ENCODE measurements at regions not wholly inside any gene's neighbourhood (a gene's known extent, or its start where the extent isn't known, plus 50 kb on each side); places are given as distances from the start of the nearest gene placed in this dataset.
A peak's percentile ranks its signal among the peaks of the same experiment; 100 is the strongest.

GRCh38 chr3:161156936-161157335 is 51.8 kb upstream of the B3GALNT1 start:
- no peak overlapping the region for H3K18ac ChIP-seq (ENCODE audit: low read length)

GRCh38 chr3:161161603-161162002 is 56.5 kb upstream of the B3GALNT1 start:
- Histone ChIP-seq H3K23ac (ENCODE audit: low read length) (no peak overlapping the region), H3K79me1 (ENCODE audit: low read length) (no peaks in the 10 kb centered on the region), H3K18ac (ENCODE audit: low read length) (no peak overlapping the region), H3K4me3 (ENCODE audit: low read length) (no peak overlapping the region), H3K36me3 (ENCODE audit: control insufficient read depth, insufficient read depth, low read length) (no peaks in the 10 kb centered on the region), H3K27me3 (ENCODE audit: insufficient read depth, low read length, poor library complexity) (no peaks in the 10 kb centered on the region), H3K79me2 (ENCODE audit: control insufficient read depth, insufficient read depth, low read length) (no peaks in the 10 kb centered on the region), H2BK120ac (ENCODE audit: low read depth, low read length) (no peak overlapping the region), H3K4me2 (ENCODE audit: low read length) (no peak overlapping the region), H2BK5ac (ENCODE audit: low read length) (no peak overlapping the region), H4K8ac (ENCODE audit: low read depth, low read length) (no peak overlapping the region), H2AK5ac (ENCODE audit: low read length) (no peak overlapping the region), H3K4me1 (ENCODE audit: control insufficient read depth, low read depth, low read length) (no peaks in the 10 kb centered on the region), H3K27ac (ENCODE audit: low read depth, low read length) (no peak overlapping the region), H4K5ac (ENCODE audit: low read length) (no peak overlapping the region), H3K4ac (ENCODE audit: low read depth, low read length) (no peak overlapping the region), H3K9ac (ENCODE audit: low read length) (no peak overlapping the region), H3K56ac (ENCODE audit: low read length) (no peak overlapping the region), H2BK15ac (replicated peaks; ENCODE audit: low read depth) (no peak overlapping the region)
- no CpG with 5 or more reads among the region's 20 CpGs for WGBS (ENCODE audit: extremely low coverage, insufficient coverage, low lambda C conversion rate)
- no peak for DNase-seq

More at GRCh38 chr3:161156936-161157335, 51.8 kb upstream of the B3GALNT1 start:
- Histone ChIP-seq H4K5ac (ENCODE audit: low read length) (no peak overlapping the region), H3K79me2 (ENCODE audit: control insufficient read depth, insufficient read depth, low read length) (no peaks in the 10 kb centered on the region), H3K4me1 (ENCODE audit: control insufficient read depth, low read depth, low read length) (no peaks in the 10 kb centered on the region), H3K4me2 (ENCODE audit: low read length) (no peak overlapping the region), H2AK5ac (ENCODE audit: low read length) (no peak overlapping the region), H3K27ac (ENCODE audit: low read depth, low read length) (no peak overlapping the region), H4K8ac (ENCODE audit: low read depth, low read length) (no peak overlapping the region), H3K9ac (ENCODE audit: low read length) (no peak overlapping the region), H3K36me3 (ENCODE audit: control insufficient read depth, insufficient read depth, low read length) (no peaks in the 10 kb centered on the region), H3K56ac (ENCODE audit: low read length) (no peak overlapping the region), H2BK5ac (ENCODE audit: low read length) (no peak overlapping the region), H3K4ac (ENCODE audit: low read depth, low read length) (no peak overlapping the region), H3K4me3 (ENCODE audit: low read length) (no peak overlapping the region), H3K79me1 (ENCODE audit: low read length) (no peaks in the 10 kb centered on the region), H3K27me3 (ENCODE audit: insufficient read depth, low read length, poor library complexity) (no peaks in the 10 kb centered on the region), H2BK15ac (replicated peaks; ENCODE audit: low read depth) (no peak overlapping the region), H2BK120ac (ENCODE audit: low read depth, low read length) (no peak overlapping the region), H3K23ac (ENCODE audit: low read length) (no peak overlapping the region)
- DNase-seq: no peak
- no CpG with 5 or more reads among the region's 5 CpGs for WGBS (ENCODE audit: extremely low coverage, insufficient coverage, low lambda C conversion rate)

GRCh38 chr3:161163297-161163696 is 57.8 kb upstream of the NMD3 start:
- H2AK5ac ChIP-seq (ENCODE audit: low read length): no peak overlapping the region
- no peak overlapping the region for H3K27ac ChIP-seq (ENCODE audit: low read depth, low read length)
- no peaks in the 10 kb centered on the region for H3K79me1 ChIP-seq (ENCODE audit: low read length)
- H3K27me3 ChIP-seq (ENCODE audit: insufficient read depth, low read length, poor library complexity): no peaks in the 10 kb centered on the region
- H3K4me2 ChIP-seq (ENCODE audit: low read length): no peak overlapping the region
- H3K36me3 ChIP-seq (ENCODE audit: control insufficient read depth, insufficient read depth, low read length): no peaks in the 10 kb centered on the region
- no peak overlapping the region for H2BK5ac ChIP-seq (ENCODE audit: low read length)
- H2BK120ac ChIP-seq (ENCODE audit: low read depth, low read length): no peak overlapping the region
- no peak overlapping the region for H3K18ac ChIP-seq (ENCODE audit: low read length)
- H3K9ac ChIP-seq (ENCODE audit: low read length): no peak overlapping the region
- no peak overlapping the region for H2BK15ac ChIP-seq (replicated peaks; ENCODE audit: low read depth)
- H4K8ac ChIP-seq (ENCODE audit: low read depth, low read length): no peak overlapping the region
- WGBS (ENCODE audit: extremely low coverage, insufficient coverage, low lambda C conversion rate): no CpG with 5 or more reads among the region's 1 CpG
- H3K4ac ChIP-seq (ENCODE audit: low read depth, low read length): no peak overlapping the region
- peak; percentile 87 for DNase-seq
- H4K5ac ChIP-seq (ENCODE audit: low read length): no peak overlapping the region
- H3K79me2 ChIP-seq (ENCODE audit: control insufficient read depth, insufficient read depth, low read length): no peaks in the 10 kb centered on the region
- no peak overlapping the region for H3K23ac ChIP-seq (ENCODE audit: low read length)
- no peaks in the 10 kb centered on the region for H3K4me1 ChIP-seq (ENCODE audit: control insufficient read depth, low read depth, low read length)
- H3K56ac ChIP-seq (ENCODE audit: low read length): no peak overlapping the region
- no peak overlapping the region for H3K4me3 ChIP-seq (ENCODE audit: low read length)

GRCh38 chr3:161166051-161166450 is 55.1 kb upstream of the NMD3 start:
- Histone ChIP-seq H3K4me2 (ENCODE audit: low read length) (no peak overlapping the region), H3K4me3 (ENCODE audit: low read length) (no peak overlapping the region), H3K23ac (ENCODE audit: low read length) (no peak overlapping the region), H3K79me2 (ENCODE audit: control insufficient read depth, insufficient read depth, low read length) (no peaks in the 10 kb centered on the region), H3K56ac (ENCODE audit: low read length) (no peak overlapping the region), H3K18ac (ENCODE audit: low read length) (no peak overlapping the region), H2BK15ac (replicated peaks; ENCODE audit: low read depth) (no peak overlapping the region), H3K27ac (ENCODE audit: low read depth, low read length) (no peak overlapping the region), H3K79me1 (ENCODE audit: low read length) (no peaks in the 10 kb centered on the region), H2AK5ac (ENCODE audit: low read length) (no peak overlapping the region), H4K8ac (ENCODE audit: low read depth, low read length) (no peak overlapping the region), H2BK5ac (ENCODE audit: low read length) (no peak overlapping the region), H3K36me3 (ENCODE audit: control insufficient read depth, insufficient read depth, low read length) (no peaks in the 10 kb centered on the region), H3K27me3 (ENCODE audit: insufficient read depth, low read length, poor library complexity) (no peaks in the 10 kb centered on the region), H2BK120ac (ENCODE audit: low read depth, low read length) (no peak overlapping the region), H3K4me1 (ENCODE audit: control insufficient read depth, low read depth, low read length) (no peaks in the 10 kb centered on the region), H3K4ac (ENCODE audit: low read depth, low read length) (no peak overlapping the region), H4K5ac (ENCODE audit: low read length) (no peak overlapping the region), H3K9ac (ENCODE audit: low read length) (no peak overlapping the region)
- no CpG with 5 or more reads among the region's 4 CpGs for WGBS (ENCODE audit: extremely low coverage, insufficient coverage, low lambda C conversion rate)
- DNase-seq: no peak

- Histone ChIP-seq H3K27ac (ENCODE audit: low read depth, low read length) (no peak overlapping the region), H3K79me2 (ENCODE audit: control insufficient read depth, insufficient read depth, low read length) (no peaks in the 10 kb centered on the region), H3K18ac (ENCODE audit: low read length) (no peak overlapping the region), H2AK5ac (ENCODE audit: low read length) (no peak overlapping the region), H3K36me3 (ENCODE audit: control insufficient read depth, insufficient read depth, low read length) (no peaks in the 10 kb centered on the region), H3K56ac (ENCODE audit: low read length) (no peak overlapping the region), H3K79me1 (ENCODE audit: low read length) (no peaks in the 10 kb centered on the region), H3K27me3 (ENCODE audit: insufficient read depth, low read length, poor library complexity) (no peaks in the 10 kb centered on the region), H3K23ac (ENCODE audit: low read length) (no peak overlapping the region), H4K8ac (ENCODE audit: low read depth, low read length) (no peak overlapping the region), H4K5ac (ENCODE audit: low read length) (no peak overlapping the region), H2BK120ac (ENCODE audit: low read depth, low read length) (no peak overlapping the region), H3K4me3 (ENCODE audit: low read length) (no peak overlapping the region), H3K9ac (ENCODE audit: low read length) (no peak overlapping the region), H2BK5ac (ENCODE audit: low read length) (no peak overlapping the region), H3K4me1 (ENCODE audit: control insufficient read depth, low read depth, low read length) (no peaks in the 10 kb centered on the region), H3K4me2 (ENCODE audit: low read length) (no peak overlapping the region), H2BK15ac (replicated peaks; ENCODE audit: low read depth) (no peak overlapping the region), H3K4ac (ENCODE audit: low read depth, low read length) (no peak overlapping the region)
- DNase-seq: peak; percentile 64
- WGBS (ENCODE audit: extremely low coverage, insufficient coverage, low lambda C conversion rate): no CpG with 5 or more reads among the region's 2 CpGs
Observed at GRCh38 chr3:161171113-161171512, 50.0 kb upstream of the NMD3 start.
